Endothelial cell of umbilical vein (primary cell): ENCODE measurements at regions not wholly inside any gene's neighbourhood (a gene's known extent, or its start where the extent isn't known, plus 50 kb on each side); places are given as distances from the start of the nearest gene placed in this dataset.

Source experiments
- BruUV-seq: library from RNA; stranded (reverse); fragments of 400-500 nt; replicated peaks from 2 replicates; lab custom pipeline; 2021; lab: Mats Ljungman, UMichigan
- CTCF ChIA-PET: fragments of 300-600, 350-600 bp; sonication (Branson Sonifier 250); formaldehyde crosslinking; loops from one replicate; lab custom pipeline; 2021; ENCODE audit warnings: antibody characterized with exemption, inconsistent platforms; lab: Charles Lee
- POLR2A ChIA-PET: fragments of 300-600, 350-600 bp; sonication (Branson Sonifier 250); formaldehyde crosslinking; loops from one replicate; lab custom pipeline; 2021; ENCODE audit warnings: antibody characterized with exemption, inconsistent platforms; lab: Charles Lee
- DNase-seq: peaks from one replicate; pipeline ENCODE4 v3.0.0-alpha.2; 2011; ENCODE audit warnings: low read depth, low spot score
- FAIRE-seq: peaks from 2 replicates; lab custom pipeline; 2011; peaks lifted over from hg19 to GRCh38; lab: Jason Lieb, UNC
- H2AFZ ChIP-seq: 2 replicates; pipeline ENCODE4 v1.6.0; 2012; ENCODE audit warnings: low read depth, low read length, control low read depth, inconsistent platforms
- H3K27ac ChIP-seq: 2 replicates; pipeline ENCODE4 v1.5.1; 2011; ENCODE audit warnings: low read depth, mild to moderate bottlenecking, control low read depth, low read length, moderate library complexity; ENCODE audit not compliant: insufficient read depth
- H3K27me3 ChIP-seq, 2 experiments: 2 replicates each; pipeline versions ENCODE4 v1.6.0 to v1.6.1; 2011; ENCODE audit warnings: low read length in 2 of 2, mixed read lengths in 1 of 2; ENCODE audit not compliant: control insufficient read depth in 2 of 2, insufficient read depth in 2 of 2
- H3K36me3 ChIP-seq, 2 experiments: 2 replicates in 1 of 2; 3 replicates in 1 of 2; pipeline ENCODE4 v1.5.1; 2011; ENCODE audit warnings: low read length in 2 of 2, mild to moderate bottlenecking in 1 of 2, moderate library complexity in 1 of 2; ENCODE audit not compliant: control insufficient read depth in 2 of 2, insufficient read depth in 2 of 2; ENCODE audit errors: extremely low read depth in 1 of 2
- H3K4me1 ChIP-seq: 3 replicates; pipeline ENCODE4 v1.5.1; 2011; ENCODE audit warnings: mild to moderate bottlenecking, low read length; ENCODE audit not compliant: control insufficient read depth, insufficient read depth; ENCODE audit errors: extremely low read depth
- H3K4me2 ChIP-seq: 2 replicates; pipeline ENCODE4 v1.6.1; 2011; ENCODE audit warnings: low read length, control low read depth, mixed read lengths; ENCODE audit not compliant: insufficient read depth
- H3K4me3 ChIP-seq, 3 experiments: fragments of 200-600 bp in 1 of 3; sonication (generic), shearing (Covaris generic) in 1 of 3; replicated peaks in 1 of 3; 2 replicates each; pipeline ENCODE4 v1.5.1; 2011 to 2016; ENCODE audit warnings: control low read depth in 3 of 3, low read length in 3 of 3, mild to moderate bottlenecking in 2 of 3, inconsistent platforms in 1 of 3, low read depth in 1 of 3, moderate library complexity in 1 of 3; ENCODE audit not compliant: insufficient read depth in 1 of 3
- H3K79me2 ChIP-seq: 2 replicates; pipeline ENCODE4 v1.6.0; 2012; ENCODE audit warnings: low read length, inconsistent platforms; ENCODE audit not compliant: control insufficient read depth, insufficient read depth
- H3K9ac ChIP-seq: replicated peaks from 2 replicates; pipeline ENCODE3; 2011; ENCODE audit warnings: low read length, control low read depth; ENCODE audit not compliant: insufficient read depth; ENCODE audit errors: extremely low read depth
- H3K9me1 ChIP-seq: replicated peaks from 3 replicates; pipeline ENCODE4 v1.6.0; 2011; ENCODE audit warnings: mild to moderate bottlenecking, low read length; ENCODE audit not compliant: control insufficient read depth, insufficient read depth; ENCODE audit errors: extremely low read depth
- H3K9me3 ChIP-seq: replicated peaks from 2 replicates; pipeline ENCODE4 v1.5.1; 2012; ENCODE audit warnings: low read length, inconsistent platforms; ENCODE audit not compliant: control insufficient read depth, insufficient read depth
- H4K20me1 ChIP-seq: replicated peaks from 2 replicates; pipeline ENCODE3; 2011; ENCODE audit warnings: mild to moderate bottlenecking, low read length; ENCODE audit not compliant: control insufficient read depth, insufficient read depth; ENCODE audit errors: extremely low read depth
- EZH2 ChIP-seq: IDR thresholded peaks from 2 replicates; pipeline ENCODE4 v1.6.1; 2012; ENCODE audit warnings: borderline replicate concordance, low read depth, mild to moderate bottlenecking, moderate library complexity, low read length, inconsistent platforms; ENCODE audit not compliant: severe bottlenecking
- FOS ChIP-seq: IDR thresholded peaks from 2 replicates; pipeline ENCODE4 v1.6.1; 2011; ENCODE audit warnings: mild to moderate bottlenecking, low read length, moderate library complexity, borderline replicate concordance; ENCODE audit not compliant: insufficient read depth
- GATA2 ChIP-seq: IDR thresholded peaks from 2 replicates; pipeline ENCODE4 v1.7.0; 2011; ENCODE audit warnings: low read depth, mild to moderate bottlenecking, moderate library complexity, mixed read lengths, low read length; ENCODE audit not compliant: insufficient read length, insufficient read depth
- JUN ChIP-seq: IDR thresholded peaks from 2 replicates; pipeline ENCODE4 v1.6.1; 2011; ENCODE audit warnings: borderline replicate concordance, low read depth; ENCODE audit not compliant: insufficient read length, insufficient read depth
- MYC ChIP-seq: IDR thresholded peaks from one replicate; pipeline ENCODE4 v1.6.1; 2011; ENCODE audit warnings: mild to moderate bottlenecking, low read depth, low read length
- POLR2A ChIP-seq: IDR thresholded peaks from 2 replicates; pipeline ENCODE4 v1.6.1; 2012; ENCODE audit warnings: low read depth, mild to moderate bottlenecking, control low read depth, low read length
- POLR2AphosphoS5 ChIP-seq: IDR thresholded peaks from 2 replicates; pipeline ENCODE4 v1.6.1; 2012; ENCODE audit warnings: low read depth, mild to moderate bottlenecking, control low read depth, low read length, moderate library complexity; ENCODE audit not compliant: insufficient read depth
- dilution Hi-C: fragments of 300-500 bp; cut with MboI; formaldehyde crosslinking; loops from one replicate; pipeline ENCODE4 v1.15.0; 2019; ENCODE audit warnings: low sequenced_read_pairs; ENCODE audit not compliant: extremely low pct_ligation_motif_present
- intact Hi-C: fragments of 100-400 bp; cut with micrococcal nuclease; formaldehyde crosslinking; loops from one replicate; pipeline ENCODE4 v1.10.0; 2022
- TF ChIP-seq, protein P1 (sequence below): IDR thresholded peaks from 2 replicates; pipeline ENCODE4 v1.6.1; 2011; ENCODE audit not compliant: insufficient read depth, insufficient read length
- TF ChIP-seq, protein P2 (sequence below), 2 donors: IDR thresholded peaks; 1 replicate in 1 of 2; 2 replicates in 1 of 2; pipeline ENCODE4 v1.5.1; 2011; ENCODE audit warnings: low read length in 2 of 2, mild to moderate bottlenecking in 2 of 2, moderate library complexity in 2 of 2, control low read depth in 1 of 2, inconsistent platforms in 1 of 2, low read depth in 1 of 2; ENCODE audit not compliant: insufficient read depth in 1 of 2; ENCODE audit errors: extremely low read depth in 1 of 2

GRCh38 chr14:38618514-38618913 lies 362.6 kb upstream of the CLEC14A start:
- dilution Hi-C loops = no loop called here
- Histone ChIP-seq H4K20me1 (no peaks in the 10 kb centered on the region), H3K9me3 (no peaks in the 10 kb centered on the region), H3K4me3 (no peak overlapping the region), H3K36me3 (no peaks in the 10 kb centered on the region), H3K79me2 (no peaks in the 10 kb centered on the region), H3K9me1 (no peaks in the 10 kb centered on the region), H3K27ac (no peak overlapping the region), H3K27me3 (no peaks in the 10 kb centered on the region), H2AFZ (no peak overlapping the region), H3K4me2 (no peak overlapping the region), H3K9ac (no peak overlapping the region), H3K4me1 (no peaks in the 10 kb centered on the region)
- intact Hi-C loops = no loop called here
- CTCF ChIA-PET = interaction anchor here (1.6 kb wide), 1 partner anchor 397 kb away, joined by 4 read pairs; no protein-coding TSS in a partner anchor
- TF ChIP-seq GATA2 (no peak), POLR2AphosphoS5 (no peak), JUN (no peak), POLR2A (no peak), MYC (no peak), EZH2 (no peak), FOS (no peak)
- TF ChIP-seq, protein P1, sequence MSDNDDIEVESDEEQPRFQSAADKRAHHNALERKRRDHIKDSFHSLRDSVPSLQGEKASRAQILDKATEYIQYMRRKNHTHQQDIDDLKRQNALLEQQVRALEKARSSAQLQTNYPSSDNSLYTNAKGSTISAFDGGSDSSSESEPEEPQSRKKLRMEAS = no peak
- TF ChIP-seq, protein P2, sequence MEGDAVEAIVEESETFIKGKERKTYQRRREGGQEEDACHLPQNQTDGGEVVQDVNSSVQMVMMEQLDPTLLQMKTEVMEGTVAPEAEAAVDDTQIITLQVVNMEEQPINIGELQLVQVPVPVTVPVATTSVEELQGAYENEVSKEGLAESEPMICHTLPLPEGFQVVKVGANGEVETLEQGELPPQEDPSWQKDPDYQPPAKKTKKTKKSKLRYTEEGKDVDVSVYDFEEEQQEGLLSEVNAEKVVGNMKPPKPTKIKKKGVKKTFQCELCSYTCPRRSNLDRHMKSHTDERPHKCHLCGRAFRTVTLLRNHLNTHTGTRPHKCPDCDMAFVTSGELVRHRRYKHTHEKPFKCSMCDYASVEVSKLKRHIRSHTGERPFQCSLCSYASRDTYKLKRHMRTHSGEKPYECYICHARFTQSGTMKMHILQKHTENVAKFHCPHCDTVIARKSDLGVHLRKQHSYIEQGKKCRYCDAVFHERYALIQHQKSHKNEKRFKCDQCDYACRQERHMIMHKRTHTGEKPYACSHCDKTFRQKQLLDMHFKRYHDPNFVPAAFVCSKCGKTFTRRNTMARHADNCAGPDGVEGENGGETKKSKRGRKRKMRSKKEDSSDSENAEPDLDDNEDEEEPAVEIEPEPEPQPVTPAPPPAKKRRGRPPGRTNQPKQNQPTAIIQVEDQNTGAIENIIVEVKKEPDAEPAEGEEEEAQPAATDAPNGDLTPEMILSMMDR (IDR thresholded peaks at IDR 0.05; ENCODE audit: extremely low read depth in 1 of 2, insufficient read depth in 1 of 2, low read depth in 1 of 2, low read length in 2 of 2) = peak in 1 of 2 donors; percentile 3
- FAIRE-seq = no peak
- DNase-seq = no peak
- BruUV-seq = no TSS peak
- POLR2A ChIA-PET = no interaction called here
